ENCODE measurements at regions not wholly inside any gene's neighbourhood (a gene's known extent, or its start where the extent isn't known, plus 50 kb on each side); places are given as distances from the start of the nearest gene placed in this dataset.

DNA sequence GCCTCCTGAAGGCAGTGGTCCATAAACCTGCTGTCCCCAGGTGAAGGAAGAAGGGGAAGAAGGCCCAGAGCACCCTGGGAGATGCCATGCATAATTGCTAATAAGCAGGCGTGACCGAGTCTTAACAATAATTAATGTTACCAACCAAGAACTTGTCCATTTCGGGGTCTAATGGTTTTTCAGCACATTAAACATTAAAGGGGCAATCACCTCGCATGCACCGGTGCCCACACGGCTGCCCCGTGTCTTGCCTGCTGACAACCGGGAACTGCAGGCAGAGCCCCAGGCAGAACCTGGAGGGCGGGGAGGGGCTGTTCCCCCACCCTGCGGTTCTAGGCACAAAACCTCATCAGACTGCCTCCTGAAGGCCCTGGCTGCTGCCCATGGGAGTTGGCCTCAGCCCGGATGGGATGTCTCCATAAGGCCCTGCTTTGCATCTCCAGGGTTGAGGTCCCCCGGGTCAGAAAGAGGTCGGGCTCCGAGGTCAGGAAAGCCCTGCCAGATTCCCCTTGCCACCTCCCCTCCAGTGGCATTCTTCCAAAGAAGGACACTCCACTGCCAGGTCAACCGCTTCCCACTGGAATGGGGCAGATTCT lies 169.0 kb downstream of the BUD13 start:
- Mint-ChIP-seq H3K4me1 (peaks cover 0 to 1% (median 0%) of the 10 kb centered on the region in 3 donors), H3K36me3 (no peaks in the 10 kb centered on the region), H3K9me3 (peaks cover 0 to 4% (median 0%) of the 10 kb centered on the region in 3 donors), H3K4me3 (no peak overlapping the region), H3K27me3 (peaks cover 20% of the 10 kb centered on the region), H3K27ac (no peak overlapping the region)

- Mint-ChIP-seq H3K27me3 (peaks cover 13% of the 10 kb centered on the region), H3K4me1 (peaks cover 0 to 1% (median 0%) of the 10 kb centered on the region in 3 donors), H3K9me3 (peaks cover 0 to 4% (median 0%) of the 10 kb centered on the region in 3 donors), H3K27ac (no peak overlapping the region), H3K36me3 (no peaks in the 10 kb centered on the region), H3K4me3 (no peak overlapping the region)
Observed at GRCh38 chr11:116602637-116602942, 170.2 kb downstream of the BUD13 start.

GRCh38 chr11:116601814-116602636 lies 170.8 kb downstream of the BUD13 start:
- Mint-ChIP-seq H3K4me3 (no peak overlapping the region), H3K27me3 (peaks cover 11% of the 10 kb centered on the region)

DNA sequence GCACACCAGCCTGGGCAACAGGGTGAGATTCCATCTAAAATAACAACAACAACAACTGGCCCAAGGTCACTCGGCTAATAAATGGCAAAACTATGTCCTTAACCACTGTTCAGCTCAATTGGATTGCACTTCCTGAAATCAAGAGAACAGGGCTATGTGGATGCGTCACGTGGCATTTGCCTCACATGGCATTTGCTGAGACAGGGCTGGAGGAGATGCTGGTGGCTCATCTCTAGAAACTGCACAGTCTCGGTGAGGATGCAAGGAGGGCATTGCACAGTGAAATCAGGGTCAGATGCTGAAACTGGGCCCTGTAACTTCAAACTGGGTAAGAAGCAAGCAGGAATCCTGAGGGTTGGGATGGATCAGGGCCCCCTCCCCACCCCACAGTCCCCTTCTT lies 171.9 kb downstream of the BUD13 start:
- Mint-ChIP-seq H3K27me3 (peaks cover 16% of the 10 kb centered on the region), H3K27ac (no peak overlapping the region), H3K36me3 (peaks cover 1% of the 10 kb centered on the region), H3K4me1 (peaks cover 0 to 1% (median 0%) of the 10 kb centered on the region in 3 donors), H3K9me3 (peaks cover 0 to 3% (median 0%) of the 10 kb centered on the region in 3 donors), H3K4me3 (no peak overlapping the region)

More at GRCh38 chr11:116601814-116602636, 170.8 kb downstream of the BUD13 start:
- no peaks in the 10 kb centered on the region for H3K36me3 Mint-ChIP-seq
- no peak overlapping the region for H3K27ac Mint-ChIP-seq
- peaks cover 0 to 4% (median 0%) of the 10 kb centered on the region in 3 donors for H3K9me3 Mint-ChIP-seq
- peaks cover 0 to 1% (median 0%) of the 10 kb centered on the region in 3 donors for H3K4me1 Mint-ChIP-seq

DNA sequence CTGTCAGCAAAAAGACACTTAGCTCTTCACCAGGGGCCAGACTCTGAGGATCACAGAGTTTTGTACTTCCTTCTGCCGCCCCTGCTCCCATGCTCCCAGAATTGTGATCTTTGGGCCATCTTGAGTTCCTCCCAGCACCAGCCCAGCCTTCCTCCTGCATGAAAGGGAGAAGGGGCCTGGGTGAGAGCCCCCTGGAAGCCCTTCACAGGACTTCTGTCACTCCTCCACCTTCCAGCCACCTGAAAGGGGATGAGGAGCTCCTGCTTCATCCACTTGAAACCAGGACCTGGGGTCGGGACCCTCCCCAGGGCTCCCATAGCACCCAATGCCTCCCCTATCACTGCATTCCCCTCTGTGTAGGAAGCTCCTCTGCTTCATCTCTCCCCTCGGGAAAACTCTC lies 174.2 kb downstream of the BUD13 start:
- H3K9me3 Mint-ChIP-seq: no peaks in the 10 kb centered on the region
- H3K4me3 Mint-ChIP-seq: no peak overlapping the region
- peaks cover 12% of the 10 kb centered on the region for H3K27me3 Mint-ChIP-seq
- no peak overlapping the region for H3K27ac Mint-ChIP-seq
- peaks cover 1% of the 10 kb centered on the region for H3K36me3 Mint-ChIP-seq
- no peaks in the 10 kb centered on the region for H3K4me1 Mint-ChIP-seq

DNA sequence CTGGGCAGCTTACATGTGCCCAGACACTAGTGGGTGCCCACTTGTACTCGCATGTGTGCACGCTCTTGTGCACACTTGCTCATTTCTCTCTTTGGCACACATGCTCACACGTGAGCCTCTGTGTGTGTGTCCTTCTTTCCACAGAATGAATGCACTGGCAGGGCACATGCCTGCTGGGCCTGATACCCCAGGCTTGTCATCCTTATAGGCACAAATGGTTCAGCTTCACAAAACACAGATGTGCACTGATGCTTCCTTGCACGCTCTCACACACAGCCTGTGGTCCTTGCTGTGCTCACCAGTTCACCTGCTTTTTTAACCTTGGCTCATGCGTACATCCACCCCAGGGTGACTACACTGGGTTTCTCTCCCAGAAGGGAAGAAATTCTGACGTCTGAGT lies 174.8 kb downstream of the BUD13 start:
- no peak overlapping the region for H3K27ac Mint-ChIP-seq
- peaks cover 1% of the 10 kb centered on the region for H3K36me3 Mint-ChIP-seq
- no peaks in the 10 kb centered on the region for H3K9me3 Mint-ChIP-seq
- H3K4me1 Mint-ChIP-seq: no peaks in the 10 kb centered on the region
- peaks cover 12% of the 10 kb centered on the region for H3K27me3 Mint-ChIP-seq
- no peak overlapping the region for H3K4me3 Mint-ChIP-seq

DNA sequence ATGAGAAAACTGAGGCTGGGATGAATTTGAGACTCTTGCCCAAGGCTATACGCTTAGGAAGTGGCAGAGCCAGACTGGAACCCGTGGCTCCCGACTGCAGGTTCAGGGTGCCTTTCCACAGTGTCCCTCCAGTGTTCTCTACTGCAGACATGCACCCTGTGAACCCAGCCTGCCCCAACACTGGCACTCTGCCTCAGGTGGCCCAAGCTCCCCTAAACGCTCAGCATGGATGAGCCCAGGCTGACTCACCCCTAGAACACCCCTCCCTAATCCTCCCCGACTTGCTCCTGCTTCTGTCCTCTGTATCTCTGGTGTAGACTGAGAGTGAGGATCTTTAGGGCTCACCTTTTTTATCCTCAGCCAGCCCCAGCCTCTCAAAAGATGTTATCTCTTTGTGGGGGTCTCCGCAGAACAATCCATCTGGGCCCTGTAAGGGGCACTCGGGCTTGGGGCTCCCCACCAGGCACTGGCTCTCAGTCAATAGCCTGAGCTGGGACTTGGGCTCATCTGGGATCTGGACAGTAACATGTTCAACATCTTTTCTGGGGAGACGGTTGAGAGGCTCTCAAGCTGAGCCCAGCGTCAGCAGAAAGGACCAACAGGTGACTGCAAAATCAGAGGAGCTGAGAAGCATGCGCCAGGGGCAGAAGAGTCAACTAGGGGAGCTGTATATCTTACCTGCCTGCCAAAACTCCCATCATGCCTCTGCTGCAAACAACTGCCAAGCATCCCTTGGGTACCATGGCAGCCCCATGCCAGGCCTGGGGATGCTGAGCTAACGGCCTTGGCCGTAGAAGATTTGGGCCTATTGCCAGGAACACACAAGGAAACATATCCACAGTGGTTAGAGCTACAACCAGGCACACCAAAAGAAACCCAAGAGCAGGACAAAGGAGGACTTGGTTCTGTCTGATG lies 176.2 kb downstream of the BUD13 start:
- Mint-ChIP-seq H3K9me3 (no peaks in the 10 kb centered on the region), H3K27me3 (peaks cover 8% of the 10 kb centered on the region), H3K4me1 (no peaks in the 10 kb centered on the region), H3K27ac (no peak overlapping the region), H3K36me3 (peaks cover 1% of the 10 kb centered on the region), H3K4me3 (no peak overlapping the region)

DNA sequence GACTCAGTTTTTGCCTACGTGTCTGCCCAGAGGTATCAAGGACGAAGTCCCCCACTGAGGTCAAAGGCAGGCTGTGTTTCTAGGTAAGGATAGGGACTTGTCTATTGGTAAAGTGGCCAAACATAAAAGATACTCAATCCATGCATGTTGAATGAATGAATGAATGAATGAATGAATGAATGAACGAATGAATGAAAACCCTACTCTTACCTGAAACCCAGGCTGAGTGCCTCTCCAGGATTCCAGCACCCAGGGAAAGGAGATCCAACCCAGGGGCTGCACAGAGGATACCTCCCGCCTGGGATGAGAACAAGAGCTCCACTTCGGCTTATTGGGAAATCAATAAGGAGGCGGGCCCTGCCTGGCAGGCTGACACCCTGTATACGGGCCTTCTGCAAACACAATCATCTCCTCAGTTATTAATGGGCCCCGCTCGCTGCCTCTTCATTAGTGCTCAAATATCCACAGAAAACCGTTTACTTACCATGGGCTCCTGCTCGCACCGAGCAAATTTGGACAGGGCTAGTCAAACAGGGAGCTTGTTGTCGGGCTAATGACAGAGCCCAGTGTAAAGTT lies 177.4 kb downstream of the BUD13 start:
- no peak overlapping the region for H3K27ac Mint-ChIP-seq
- peak overlapping the region in 1 of 4 donors; percentile 61 for H3K4me3 Mint-ChIP-seq
- peaks cover 14% of the 10 kb centered on the region for H3K27me3 Mint-ChIP-seq
- H3K36me3 Mint-ChIP-seq: peaks cover 1% of the 10 kb centered on the region
- no peaks in the 10 kb centered on the region for H3K4me1 Mint-ChIP-seq
- H3K9me3 Mint-ChIP-seq: peaks cover 0 to 1% (median 0%) of the 10 kb centered on the region in 3 donors

GRCh38 chr11:116590844-116591570 lies 181.8 kb downstream of the BUD13 start:
- Mint-ChIP-seq H3K4me1 (no peaks in the 10 kb centered on the region), H3K27ac (no peak overlapping the region), H3K36me3 (no peaks in the 10 kb centered on the region), H3K9me3 (peaks cover 2 to 8% (median 5%) of the 10 kb centered on the region in 3 donors), H3K27me3 (peaks cover 10% of the 10 kb centered on the region), H3K4me3 (no peak overlapping the region)

- peaks cover 11% of the 10 kb centered on the region for H3K27me3 Mint-ChIP-seq
- H3K4me3 Mint-ChIP-seq: no peak overlapping the region
- H3K27ac Mint-ChIP-seq: no peak overlapping the region
- no peaks in the 10 kb centered on the region for H3K4me1 Mint-ChIP-seq
- H3K9me3 Mint-ChIP-seq: peaks cover 2 to 8% (median 6%) of the 10 kb centered on the region in 3 donors
- H3K36me3 Mint-ChIP-seq: no peaks in the 10 kb centered on the region
Observed at GRCh38 chr11:116589402-116589801, 183.4 kb downstream of the BUD13 start.

GRCh38 chr11:116586392-116586791 lies 186.4 kb downstream of the BUD13 start:
- H3K9me3 Mint-ChIP-seq: peaks cover 2 to 8% (median 6%) of the 10 kb centered on the region in 3 donors
- H3K4me1 Mint-ChIP-seq: no peaks in the 10 kb centered on the region
- H3K27ac Mint-ChIP-seq: no peak overlapping the region
- H3K4me3 Mint-ChIP-seq: no peak overlapping the region
- peaks cover 28% of the 10 kb centered on the region for H3K27me3 Mint-ChIP-seq
- no peaks in the 10 kb centered on the region for H3K36me3 Mint-ChIP-seq

GRCh38 chr11:116582571-116582970 lies 190.2 kb downstream of the BUD13 start:
- Mint-ChIP-seq H3K27me3 (peaks cover 45% of the 10 kb centered on the region), H3K4me3 (no peak overlapping the region), H3K36me3 (no peaks in the 10 kb centered on the region), H3K9me3 (peaks cover 0 to 3% (median 0%) of the 10 kb centered on the region in 3 donors), H3K27ac (no peak overlapping the region), H3K4me1 (no peaks in the 10 kb centered on the region)

- Mint-ChIP-seq H3K4me3 (peak overlapping the region in 1 of 4 donors; percentile 10), H3K36me3 (no peaks in the 10 kb centered on the region), H3K4me1 (no peaks in the 10 kb centered on the region), H3K9me3 (peaks cover 0 to 5% (median 0%) of the 10 kb centered on the region in 3 donors), H3K27ac (no peak overlapping the region), H3K27me3 (peaks cover 49% of the 10 kb centered on the region)
Observed at GRCh38 chr11:116581349-116581748, 191.4 kb downstream of the BUD13 start.

DNA sequence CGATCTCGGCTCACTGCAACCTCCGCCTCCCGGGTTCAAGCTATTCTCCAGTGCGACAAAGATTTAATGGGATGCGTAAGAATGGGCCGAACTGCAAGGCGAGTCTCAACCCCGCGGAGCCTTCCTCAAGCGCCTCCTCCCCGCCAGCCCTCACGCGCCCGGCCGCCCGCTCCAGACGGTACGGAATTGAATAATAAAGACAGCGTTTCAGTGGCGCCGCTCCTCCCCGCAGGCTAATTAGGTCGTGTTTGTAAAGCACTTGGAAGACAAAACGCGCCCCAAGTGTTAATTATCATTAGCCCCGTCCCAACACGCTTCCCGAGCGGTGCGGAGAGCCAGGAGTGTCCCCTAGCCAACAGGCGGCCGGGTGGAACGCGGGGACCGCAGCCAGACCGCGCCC lies 192.0 kb downstream of the BUD13 start:
- Mint-ChIP-seq H3K4me1 (no peaks in the 10 kb centered on the region), H3K27me3 (peaks cover 47% of the 10 kb centered on the region), H3K27ac (no peak overlapping the region), H3K36me3 (no peaks in the 10 kb centered on the region), H3K4me3 (no peak overlapping the region), H3K9me3 (peaks cover 0 to 2% (median 0%) of the 10 kb centered on the region in 3 donors)

Measured in IgD-negative memory B cell (primary cell).